Activated B cell treated with CpG ODN at 0.5 μM for 24 hours (primary cell): ENCODE measurements at regions not wholly inside any gene's neighbourhood (a gene's known extent, or its start where the extent isn't known, plus 50 kb on each side); places are given as distances from the start of the nearest gene placed in this dataset.

ENCODE experiments used
- ATAC-seq: fragments of 200-7000 bp; cut with Tn5 transposase; one replicate; pipeline ENCODE4 v1.10.0; 2021; ENCODE audit warnings: low read depth, mild to moderate bottlenecking, moderate library complexity
- CTCF ChIA-PET: fragments of 350-600 bp; sonication (Branson Sonifier 250); formaldehyde crosslinking; loops from one replicate; lab custom pipeline; 2021; ENCODE audit warnings: antibody characterized with exemption; lab: Charles Lee
- POLR2A ChIA-PET: fragments of 350-600 bp; sonication (Branson Sonifier 250); formaldehyde crosslinking; loops from one replicate; lab custom pipeline; 2021; ENCODE audit warnings: antibody characterized with exemption; lab: Charles Lee
- DNase-seq: peaks from one replicate; pipeline ENCODE4 v3.0.0; 2022
- H3K27ac Mint-ChIP-seq: one replicate; pipeline ENCODE4 v1.8.0; 2020; ENCODE audit warnings: mixed read lengths
- H3K27me3 Mint-ChIP-seq: one replicate; pipeline ENCODE4 v1.8.0; 2021; ENCODE audit warnings: mixed read lengths
- H3K36me3 Mint-ChIP-seq: one replicate; pipeline ENCODE4 v1.8.0; 2021; ENCODE audit warnings: low read depth, mixed read lengths
- H3K4me1 Mint-ChIP-seq: one replicate; pipeline ENCODE4 v1.8.0; 2021; ENCODE audit warnings: mixed read lengths
- H3K4me3 Mint-ChIP-seq: one replicate; pipeline ENCODE4 v1.8.0; 2020; ENCODE audit warnings: mild to moderate bottlenecking, mixed read lengths
- H3K9me3 Mint-ChIP-seq: one replicate; pipeline ENCODE4 v1.8.0; 2020; ENCODE audit warnings: mixed read lengths
- CTCF ChIP-seq: fragments of 200-600 bp; IDR thresholded peaks from one replicate; pipeline ENCODE4 v1.8.0; 2022; ENCODE audit warnings: antibody characterized with exemption, mild to moderate bottlenecking
- intact Hi-C: fragments of 100-400 bp; cut with micrococcal nuclease; formaldehyde crosslinking; loops from one replicate; pipeline ENCODE4 v1.15.1; 2024

DNA sequence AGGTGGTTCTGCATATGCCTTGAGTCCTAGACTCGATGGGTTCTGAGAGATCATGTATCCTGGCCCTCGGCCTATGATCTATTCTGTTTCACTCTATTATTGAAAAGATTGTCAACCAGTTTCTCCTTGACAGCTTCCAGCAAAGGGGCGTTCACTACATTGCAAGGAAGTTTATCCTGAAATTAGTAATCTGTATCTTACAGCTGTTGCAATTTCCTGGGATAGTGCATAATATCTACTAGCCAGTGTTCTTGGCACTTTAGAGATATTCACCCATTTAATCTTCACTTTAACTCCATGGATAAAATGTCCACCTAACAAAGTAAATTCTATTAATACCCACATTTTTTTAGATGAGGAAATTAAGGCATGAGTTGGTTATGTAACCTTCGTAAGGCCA is 203.6 kb downstream of the TGFB2 start:
- CTCF ChIA-PET: no interaction called here
- H3K9me3 Mint-ChIP-seq: no peaks in the 10 kb centered on the region

GRCh38 chr1:218553197-218553596 is 208.1 kb downstream of the TGFB2 start:
- ATAC-seq (no peak), DNase-seq (no peak)
- no peak overlapping the region for H3K4me3 Mint-ChIP-seq
- no peak for TF ChIP-seq CTCF
- H3K4me1 Mint-ChIP-seq: no peaks in the 10 kb centered on the region
- H3K9me3 Mint-ChIP-seq: no peaks in the 10 kb centered on the region
- H3K36me3 Mint-ChIP-seq: no peaks in the 10 kb centered on the region
- ChIA-PET CTCF (no interaction called here), POLR2A (no interaction called here)
- peaks cover 5% of the 10 kb centered on the region for H3K27me3 Mint-ChIP-seq
- intact Hi-C loops: no loop called here
- H3K27ac Mint-ChIP-seq: no peak overlapping the region

More for the DNA sequence above, 203.6 kb downstream of the TGFB2 start:
- Mint-ChIP-seq H3K27me3 (peaks cover 3% of the 10 kb centered on the region), H3K4me1 (no peaks in the 10 kb centered on the region), H3K36me3 (no peaks in the 10 kb centered on the region), H3K4me3 (no peak overlapping the region), H3K27ac (no peak overlapping the region)
- TF ChIP-seq CTCF: no peak
- POLR2A ChIA-PET: no interaction called here
- DNase-seq (no peak), ATAC-seq (no peak)
- intact Hi-C loops: no loop called here

- no peak overlapping the region for H3K4me3 Mint-ChIP-seq
- no peaks in the 10 kb centered on the region for H3K36me3 Mint-ChIP-seq
- no peak overlapping the region for H3K27ac Mint-ChIP-seq
- ChIA-PET POLR2A (no interaction called here), CTCF (no interaction called here)
- intact Hi-C loops: no loop called here
- ATAC-seq (no peak), DNase-seq (no peak)
- no peak for TF ChIP-seq CTCF
- H3K9me3 Mint-ChIP-seq: no peaks in the 10 kb centered on the region
- H3K4me1 Mint-ChIP-seq: no peaks in the 10 kb centered on the region
- peaks cover 5% of the 10 kb centered on the region for H3K27me3 Mint-ChIP-seq
Measured at GRCh38 chr1:218556016-218556415, 210.9 kb downstream of the TGFB2 start.

DNA sequence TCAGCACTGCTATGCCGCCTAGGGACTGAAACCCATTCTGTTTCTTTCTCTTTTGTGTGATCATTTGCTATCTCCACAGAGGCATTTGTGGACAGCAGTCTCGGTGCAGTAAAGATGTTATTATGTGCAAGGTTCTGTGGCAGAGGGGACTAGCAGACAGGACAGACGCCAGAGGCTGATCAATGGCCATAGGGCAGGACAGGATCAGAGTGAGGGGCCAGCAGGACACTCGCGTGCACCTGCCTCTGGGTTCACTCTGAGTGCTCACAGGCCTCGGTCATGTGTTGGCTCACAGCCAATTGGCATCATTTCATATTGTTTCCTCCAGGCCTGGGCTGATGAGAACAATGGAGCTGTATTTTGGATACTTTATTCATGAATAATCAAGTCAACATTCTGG is 212.6 kb downstream of the TGFB2 start:
- POLR2A ChIA-PET: no interaction called here

GRCh38 chr1:218558271-218558810 is 213.2 kb downstream of the TGFB2 start:
- CTCF ChIA-PET: no interaction called here
- intact Hi-C loops: no loop called here
- DNase-seq (no peak), ATAC-seq (no peak)
- no peaks in the 10 kb centered on the region for H3K9me3 Mint-ChIP-seq
- TF ChIP-seq CTCF: no peak
- H3K36me3 Mint-ChIP-seq: no peaks in the 10 kb centered on the region
- no peaks in the 10 kb centered on the region for H3K4me1 Mint-ChIP-seq
- peaks cover 3% of the 10 kb centered on the region for H3K27me3 Mint-ChIP-seq
- POLR2A ChIA-PET: no interaction called here
- no peak overlapping the region for H3K27ac Mint-ChIP-seq
- no peak overlapping the region for H3K4me3 Mint-ChIP-seq

More for the DNA sequence above, 212.6 kb downstream of the TGFB2 start:
- no peak for TF ChIP-seq CTCF
- intact Hi-C loops: no loop called here
- no peaks in the 10 kb centered on the region for H3K4me1 Mint-ChIP-seq
- no peak overlapping the region for H3K27ac Mint-ChIP-seq
- CTCF ChIA-PET: no interaction called here
- no peak overlapping the region for H3K4me3 Mint-ChIP-seq
- DNase-seq (no peak), ATAC-seq (no peak)
- no peaks in the 10 kb centered on the region for H3K36me3 Mint-ChIP-seq
- peaks cover 5% of the 10 kb centered on the region for H3K27me3 Mint-ChIP-seq
- no peaks in the 10 kb centered on the region for H3K9me3 Mint-ChIP-seq
